GM12865 (cell line): ENCODE measurements at regions not wholly inside any gene's neighbourhood (a gene's known extent, or its start where the extent isn't known, plus 50 kb on each side); places are given as distances from the start of the nearest gene placed in this dataset.

Experiments
- DNase-seq: peaks from one replicate; pipeline ENCODE4 v3.0.0; 2010; ENCODE audit warnings: low read depth
- H3K4me3 ChIP-seq: 2 replicates; pipeline ENCODE4 v1.5.1; 2011; ENCODE audit warnings: mild to moderate bottlenecking, low read depth, low read length, control low read depth
- TF ChIP-seq, protein P1 (sequence below): IDR thresholded peaks from 2 replicates; pipeline ENCODE4 v1.5.1; 2011; ENCODE audit warnings: low read length, control low read depth, low read depth, inconsistent platforms; ENCODE audit not compliant: insufficient read depth; ENCODE audit errors: missing control alignments

DNA sequence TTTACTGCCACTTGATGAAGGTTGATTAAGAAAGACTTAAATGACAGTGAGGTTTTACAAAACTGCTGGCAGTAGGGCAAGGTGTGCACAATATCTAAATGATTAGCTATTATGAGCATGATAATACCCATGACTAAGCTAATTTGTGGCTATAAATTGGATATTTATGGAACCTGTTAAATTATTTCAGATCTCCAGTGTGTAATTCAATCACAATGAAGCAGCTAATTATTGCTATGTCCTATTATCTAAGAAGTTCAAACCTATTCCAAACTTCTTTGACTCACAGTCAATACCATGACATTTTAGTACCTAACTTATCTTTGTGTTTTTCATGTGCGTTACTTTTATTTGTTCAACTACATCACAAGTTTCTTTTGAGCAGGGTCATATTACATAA, 253.8 kb upstream of the MMADHC start:
- TF ChIP-seq, protein P1, sequence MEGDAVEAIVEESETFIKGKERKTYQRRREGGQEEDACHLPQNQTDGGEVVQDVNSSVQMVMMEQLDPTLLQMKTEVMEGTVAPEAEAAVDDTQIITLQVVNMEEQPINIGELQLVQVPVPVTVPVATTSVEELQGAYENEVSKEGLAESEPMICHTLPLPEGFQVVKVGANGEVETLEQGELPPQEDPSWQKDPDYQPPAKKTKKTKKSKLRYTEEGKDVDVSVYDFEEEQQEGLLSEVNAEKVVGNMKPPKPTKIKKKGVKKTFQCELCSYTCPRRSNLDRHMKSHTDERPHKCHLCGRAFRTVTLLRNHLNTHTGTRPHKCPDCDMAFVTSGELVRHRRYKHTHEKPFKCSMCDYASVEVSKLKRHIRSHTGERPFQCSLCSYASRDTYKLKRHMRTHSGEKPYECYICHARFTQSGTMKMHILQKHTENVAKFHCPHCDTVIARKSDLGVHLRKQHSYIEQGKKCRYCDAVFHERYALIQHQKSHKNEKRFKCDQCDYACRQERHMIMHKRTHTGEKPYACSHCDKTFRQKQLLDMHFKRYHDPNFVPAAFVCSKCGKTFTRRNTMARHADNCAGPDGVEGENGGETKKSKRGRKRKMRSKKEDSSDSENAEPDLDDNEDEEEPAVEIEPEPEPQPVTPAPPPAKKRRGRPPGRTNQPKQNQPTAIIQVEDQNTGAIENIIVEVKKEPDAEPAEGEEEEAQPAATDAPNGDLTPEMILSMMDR = no peak
- DNase-seq = no peak

DNA sequence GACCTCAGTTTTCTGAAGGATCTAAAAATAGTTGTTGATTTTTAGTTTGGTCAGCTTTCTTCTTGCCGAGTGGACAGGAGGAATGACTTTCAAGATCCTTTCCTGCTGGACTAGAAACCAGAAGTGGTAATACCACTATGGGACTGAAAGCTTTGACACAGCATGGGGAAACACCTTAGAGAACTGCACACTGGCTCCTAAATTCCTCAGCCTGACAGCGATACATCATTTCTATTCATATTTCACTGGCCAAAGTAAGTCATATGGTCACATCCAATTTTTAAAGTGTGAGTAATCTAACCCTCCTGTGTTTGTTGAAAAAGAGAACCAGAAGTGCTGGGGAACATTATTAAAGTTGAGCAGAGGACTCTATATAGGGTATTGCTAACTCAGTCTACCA, 244.7 kb upstream of the MMADHC start:
- H3K4me3 ChIP-seq = no peak overlapping the region
- DNase-seq = peak; percentile 3
- TF ChIP-seq, protein P1 = no peak

More for the DNA sequence above, 253.8 kb upstream of the MMADHC start:
- no peak overlapping the region for H3K4me3 ChIP-seq

DNA sequence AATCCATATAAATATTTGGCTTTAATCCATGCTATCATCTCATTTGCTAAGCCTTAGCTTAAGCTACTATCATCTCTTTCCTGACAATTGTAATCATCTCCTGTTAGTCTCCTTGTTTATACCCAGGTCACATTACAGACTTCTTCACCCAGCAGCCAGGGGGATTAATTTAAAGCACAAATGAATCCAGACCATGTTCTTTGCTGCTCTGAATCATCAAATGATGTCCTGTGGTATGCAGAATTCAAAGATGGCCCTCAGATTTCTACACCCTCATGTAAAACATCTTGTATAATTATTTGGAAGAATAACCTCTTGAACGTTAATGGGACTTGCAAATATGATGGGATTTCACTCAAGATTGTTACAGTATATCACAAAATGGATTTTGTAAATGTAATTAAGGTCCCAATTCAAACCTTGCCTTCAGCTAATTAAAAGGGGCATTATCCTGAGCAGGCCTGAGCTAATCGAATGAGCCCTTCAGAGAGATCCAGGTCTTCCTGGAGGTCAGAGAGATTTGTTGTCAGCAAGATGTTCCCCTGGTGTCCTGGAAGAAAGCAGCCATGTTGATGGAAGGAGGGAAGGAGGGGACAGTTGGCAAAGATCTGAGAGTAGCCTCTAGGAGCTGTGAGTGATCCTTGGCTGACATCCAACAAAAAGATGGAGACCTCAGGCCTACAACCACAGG, 241.1 kb upstream of the MMADHC start:
- H3K4me3 ChIP-seq = no peak overlapping the region
- TF ChIP-seq, protein P1 = no peak
- DNase-seq = no peak

DNA sequence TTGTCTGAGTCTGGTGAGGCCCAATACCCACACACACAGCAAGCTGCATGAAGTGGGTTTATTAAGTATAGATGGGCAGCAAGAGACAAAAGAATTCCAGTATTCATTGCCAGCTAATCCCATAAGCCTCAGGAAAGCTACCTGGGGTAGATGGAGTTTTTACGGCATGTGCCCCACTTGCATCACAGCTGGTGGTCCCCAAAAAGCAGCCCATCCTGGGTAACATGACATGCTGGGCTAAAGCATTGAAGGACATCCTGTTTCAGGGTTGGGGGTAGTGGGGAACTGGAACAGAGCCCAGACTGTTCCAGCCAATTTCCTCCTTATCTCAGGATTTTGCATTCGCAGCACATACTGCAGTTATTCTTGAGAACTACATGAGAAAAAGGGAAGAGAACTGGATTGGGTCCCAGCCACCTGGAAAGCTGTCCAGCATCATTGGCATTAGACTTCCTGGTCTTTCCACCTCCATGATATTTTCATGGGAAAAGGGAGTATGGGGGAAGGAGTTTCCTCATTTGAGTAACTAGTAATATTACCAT, 240.1 kb upstream of the MMADHC start:
- TF ChIP-seq, protein P1 = no peak
- H3K4me3 ChIP-seq = no peak overlapping the region
- DNase-seq = no peak

DNA sequence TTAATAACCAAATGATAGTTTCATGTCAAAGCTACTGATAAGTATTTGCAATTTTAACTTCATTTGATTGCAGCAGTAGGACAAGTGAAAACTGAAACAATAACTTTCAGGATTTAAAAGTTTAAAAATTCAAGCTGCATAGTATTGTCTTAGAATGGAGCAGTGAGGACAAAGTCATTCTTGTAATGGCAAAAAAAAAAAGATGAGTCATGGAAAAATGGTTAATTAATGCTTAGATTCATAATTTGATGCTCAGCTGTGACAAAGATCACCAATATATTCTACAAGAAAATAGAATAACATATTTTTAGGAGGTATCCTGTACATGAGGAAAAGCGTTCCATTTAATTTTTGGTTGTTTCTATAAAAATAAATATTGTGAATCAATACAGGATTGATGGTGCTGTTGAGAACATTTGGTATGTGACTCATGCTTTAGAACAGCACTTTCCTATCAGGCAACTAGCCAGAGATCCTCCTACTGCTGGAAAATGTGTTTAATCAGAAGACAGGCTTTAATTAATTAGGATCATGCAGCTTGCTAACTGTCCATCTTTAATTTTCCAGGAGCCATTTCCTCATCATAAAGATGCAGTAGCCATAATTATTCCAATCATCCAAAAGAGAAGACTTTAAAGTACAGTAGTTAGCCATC, 239.0 kb upstream of the MMADHC start:
- DNase-seq = no peak

DNA sequence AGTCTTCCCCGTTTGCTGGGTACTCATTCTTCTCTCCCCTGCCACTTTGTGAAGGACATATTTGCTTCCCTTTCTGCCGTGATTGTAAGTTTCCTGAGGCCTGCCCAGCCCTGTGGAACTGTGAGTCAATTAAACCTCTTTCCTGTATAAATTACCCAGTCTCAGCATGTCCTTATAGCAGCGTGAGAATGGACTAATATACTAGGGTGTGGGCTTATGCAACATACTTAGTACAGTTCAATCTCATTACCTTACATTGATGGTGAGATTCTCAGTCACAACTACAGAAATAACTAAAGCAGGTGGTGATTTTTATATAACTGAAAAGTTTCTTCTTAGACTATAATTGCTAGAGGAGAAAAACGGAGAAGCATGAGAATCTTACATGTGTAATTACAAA, 237.9 kb upstream of the MMADHC start:
- H3K4me3 ChIP-seq = no peak overlapping the region
- DNase-seq = no peak
- TF ChIP-seq, protein P1 = no peak

More for the DNA sequence above, 239.0 kb upstream of the MMADHC start:
- H3K4me3 ChIP-seq = no peak overlapping the region
- TF ChIP-seq, protein P1 = no peak
